GM19452 (cell line): ENCODE measurements at regions not wholly inside any gene's neighbourhood (a gene's known extent, or its start where the extent isn't known, plus 50 kb on each side); places are given as distances from the start of the nearest gene placed in this dataset.
"Not testable (repeated sequence)": the region's sequence is repeated elsewhere in the genome, so short reads cannot be mapped to it uniquely, and the experiment has no call there.

Experiments
- ATAC-seq: cut with Tn5 transposase; IDR thresholded peaks from one replicate; pipeline ENCODE4 v1.9.1; 2021; ENCODE audit not compliant: unreplicated experiment

DNA sequence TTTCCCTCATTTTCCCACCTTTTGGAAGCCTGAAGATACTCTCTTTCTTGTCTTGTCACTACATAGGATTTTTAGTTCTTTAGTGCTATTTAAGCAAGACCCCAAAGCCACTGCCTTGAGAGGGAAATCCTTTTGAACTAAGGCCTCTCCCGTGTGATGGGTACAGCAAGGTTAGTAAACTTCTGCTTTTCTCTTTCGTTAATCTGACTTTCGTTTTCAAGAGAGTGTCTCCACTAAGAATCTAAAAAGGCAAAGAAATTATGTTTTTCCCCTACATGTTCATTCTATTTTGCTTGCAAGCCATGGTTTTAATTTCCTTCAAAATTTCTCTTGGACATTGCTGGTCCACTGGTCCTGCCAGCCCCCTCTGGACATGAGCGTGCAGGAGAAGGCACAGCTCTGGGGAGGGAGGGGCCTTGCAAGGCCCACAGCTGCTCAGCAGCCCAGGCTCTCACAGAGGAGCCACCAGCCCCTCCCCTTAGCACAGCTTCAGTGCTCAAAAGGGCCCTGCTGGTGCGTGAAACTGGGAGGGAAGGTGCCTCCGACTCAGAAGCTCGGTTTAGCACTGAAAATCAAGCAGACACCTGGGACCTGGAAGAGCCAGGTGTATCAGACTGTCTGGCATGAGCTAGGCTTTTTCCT is 210.9 kb upstream of the GALNT2 start:
- peak; percentile 98 for ATAC-seq

- no peak for ATAC-seq
Observed at GRCh38 chr1:229857585-229857984, 209.5 kb upstream of the GALNT2 start.

DNA sequence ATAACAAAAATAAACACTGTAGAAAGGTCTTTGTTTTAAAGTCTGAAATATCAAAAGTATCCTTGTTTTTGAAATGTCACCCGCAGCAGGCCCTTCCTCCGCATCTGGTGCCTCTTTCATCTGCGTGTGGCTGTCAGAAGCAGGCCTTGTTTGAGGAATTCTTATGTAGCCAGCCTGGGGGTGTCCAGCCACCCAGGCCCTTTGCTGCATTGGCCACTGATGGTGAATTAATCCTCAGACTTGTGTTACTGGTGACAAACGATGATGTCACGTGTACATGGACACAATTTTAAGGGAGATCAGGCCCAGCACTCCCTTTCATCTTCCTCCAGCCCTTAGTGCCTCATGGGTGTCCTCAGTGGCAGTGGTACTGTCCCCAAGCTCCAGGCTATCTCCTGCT is 208.0 kb upstream of the GALNT2 start:
- ATAC-seq, result no peak

GRCh38 chr1:229860926-229861325 is 206.1 kb upstream of the GALNT2 start:
- ATAC-seq, result no peak

GRCh38 chr1:229862017-229862774 is 204.8 kb upstream of the GALNT2 start:
- no peak for ATAC-seq

GRCh38 chr1:229863651-229864545 is 203.1 kb upstream of the GALNT2 start:
- no peak for ATAC-seq

DNA sequence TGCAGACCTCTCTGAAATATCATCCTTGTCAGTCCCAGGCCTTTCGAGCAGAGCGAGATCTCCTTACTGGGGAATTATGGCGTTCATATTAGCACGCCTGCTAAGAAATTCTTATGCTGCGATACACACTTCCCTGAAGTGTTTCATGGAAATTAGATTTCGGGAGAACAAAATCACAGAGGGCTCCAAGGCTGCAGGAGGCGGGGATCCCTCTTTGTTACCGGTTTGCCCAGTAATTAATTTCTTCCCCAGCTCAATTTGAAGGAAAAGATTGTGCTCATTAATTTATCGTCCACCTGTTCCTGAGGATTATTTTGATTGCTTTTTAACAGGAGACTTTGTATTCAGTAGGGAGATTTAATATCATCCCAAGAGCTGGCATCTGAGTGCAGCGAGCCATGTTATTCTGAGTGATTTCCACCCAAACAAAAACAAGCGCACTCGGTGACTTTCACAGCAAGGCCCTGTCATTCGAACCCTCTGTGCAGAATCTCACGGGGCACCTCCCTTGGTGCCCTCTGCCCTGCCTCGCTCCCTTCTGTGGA is 202.3 kb upstream of the GALNT2 start:
- no peak for ATAC-seq

DNA sequence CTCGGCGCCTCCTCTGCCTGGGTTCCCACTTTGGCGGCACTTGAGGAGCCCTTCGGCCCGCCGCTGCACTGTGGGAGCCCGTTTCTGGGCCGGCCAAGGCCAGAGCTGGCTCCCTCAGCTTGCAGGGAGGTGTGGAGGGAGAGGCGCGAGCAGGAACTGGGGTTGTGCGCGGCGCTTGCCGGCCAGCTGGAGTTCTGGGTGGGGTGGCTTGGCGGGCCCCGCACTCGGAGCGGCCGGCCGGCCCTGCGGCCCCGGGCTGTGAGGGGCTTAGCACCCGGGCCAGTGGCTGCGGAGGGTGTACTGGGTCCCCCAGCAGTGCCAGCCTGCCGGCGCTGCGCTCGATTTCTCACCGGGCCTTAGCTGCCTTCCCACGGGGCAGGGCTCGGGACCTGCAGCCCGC is 201.7 kb upstream of the GALNT2 start:
- not testable (repeated sequence) for ATAC-seq

DNA sequence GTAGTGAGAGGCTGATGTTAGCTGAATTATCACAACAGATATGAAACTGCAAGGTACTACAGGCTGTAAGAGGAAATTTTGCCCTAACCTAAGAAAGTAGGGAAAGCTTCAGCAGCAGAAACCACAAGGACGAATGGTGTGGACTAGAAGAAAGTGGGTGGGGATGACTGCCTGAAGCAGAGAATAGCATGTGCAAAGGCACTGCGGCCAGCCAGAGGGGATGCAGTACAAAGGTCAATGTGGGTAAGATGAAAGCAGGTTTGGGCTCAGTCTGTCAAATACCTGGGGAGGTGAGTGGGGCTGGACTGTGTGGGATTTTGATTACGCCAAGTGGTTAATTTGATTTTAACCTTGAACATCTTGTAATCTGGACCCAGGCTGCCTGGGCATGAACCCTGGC is 199.3 kb upstream of the GALNT2 start:
- ATAC-seq, result no peak

DNA sequence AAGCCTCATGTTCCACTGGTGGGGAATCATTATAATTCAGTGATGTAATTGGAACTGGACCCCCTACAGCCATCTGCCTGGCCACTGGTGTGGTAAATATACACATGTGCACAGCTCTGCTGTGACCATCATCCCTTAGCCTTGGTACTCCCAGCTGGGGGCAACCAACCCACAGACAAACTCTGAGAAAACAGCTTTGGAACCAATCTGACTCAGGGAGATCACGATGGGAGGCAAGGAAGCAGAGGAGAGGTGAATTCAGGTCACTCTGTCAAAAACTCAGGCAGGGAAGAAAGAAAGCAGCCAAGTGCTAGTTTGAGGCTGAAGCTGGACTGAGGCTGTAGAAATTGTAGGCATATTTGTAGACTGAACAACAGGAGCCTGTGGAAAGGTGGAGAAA is 197.8 kb upstream of the GALNT2 start:
- no peak for ATAC-seq

- no peak for ATAC-seq
Observed at GRCh38 chr1:229869687-229870086, 197.4 kb upstream of the GALNT2 start.

DNA sequence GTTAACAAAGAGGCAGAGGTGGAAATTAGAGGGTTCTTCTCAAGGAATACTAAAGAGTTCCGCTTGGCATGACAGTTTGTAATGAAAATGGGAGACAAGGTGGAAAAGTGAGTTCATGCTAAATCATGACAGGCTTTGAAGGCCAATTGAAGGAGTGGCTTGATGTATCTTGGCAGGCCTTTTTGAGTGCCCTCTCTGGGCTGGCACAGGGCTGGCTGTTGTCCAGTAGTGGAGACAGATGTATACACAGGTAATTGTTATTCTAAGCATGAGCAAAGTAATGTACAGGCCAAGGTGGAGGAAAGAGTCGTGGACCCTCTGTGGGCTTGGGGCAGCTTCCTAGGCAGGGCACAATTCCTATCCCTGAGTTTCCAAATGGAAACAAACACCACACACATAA is 196.7 kb upstream of the GALNT2 start:
- ATAC-seq, result no peak

DNA sequence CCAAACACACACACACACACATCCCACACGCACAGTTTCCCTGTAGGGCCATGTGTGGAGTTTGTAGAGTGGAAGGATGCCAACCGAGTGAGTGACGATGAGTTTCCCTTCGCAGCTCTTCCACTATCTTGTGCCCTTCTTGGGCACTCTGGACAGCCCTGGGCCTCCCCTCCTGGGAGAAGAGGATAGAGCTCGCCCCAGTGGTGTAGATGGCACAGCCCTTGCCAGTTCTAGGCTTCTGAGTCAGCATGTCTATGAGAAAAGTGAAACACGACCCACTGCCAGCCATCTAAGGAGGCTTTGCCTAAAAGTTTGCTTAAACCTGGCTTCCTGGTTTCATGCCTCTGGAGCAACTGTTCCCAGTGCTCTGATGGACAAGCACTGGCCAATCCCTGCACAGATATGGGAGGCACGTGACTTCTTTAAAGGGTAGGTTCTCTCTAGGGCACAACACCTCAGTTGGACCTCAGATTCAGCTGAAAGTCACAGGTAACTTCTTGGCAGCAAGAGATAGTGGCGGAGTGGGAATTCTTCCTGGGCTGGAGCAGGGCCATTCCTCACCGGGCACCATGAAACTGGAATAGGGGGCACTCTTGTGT is 195.9 kb upstream of the GALNT2 start:
- no peak for ATAC-seq

- no peak for ATAC-seq
Observed at GRCh38 chr1:229874136-229874535, 192.9 kb upstream of the GALNT2 start.

- ATAC-seq, result no peak
Observed at GRCh38 chr1:229874609-229875008, 192.4 kb upstream of the GALNT2 start.

DNA sequence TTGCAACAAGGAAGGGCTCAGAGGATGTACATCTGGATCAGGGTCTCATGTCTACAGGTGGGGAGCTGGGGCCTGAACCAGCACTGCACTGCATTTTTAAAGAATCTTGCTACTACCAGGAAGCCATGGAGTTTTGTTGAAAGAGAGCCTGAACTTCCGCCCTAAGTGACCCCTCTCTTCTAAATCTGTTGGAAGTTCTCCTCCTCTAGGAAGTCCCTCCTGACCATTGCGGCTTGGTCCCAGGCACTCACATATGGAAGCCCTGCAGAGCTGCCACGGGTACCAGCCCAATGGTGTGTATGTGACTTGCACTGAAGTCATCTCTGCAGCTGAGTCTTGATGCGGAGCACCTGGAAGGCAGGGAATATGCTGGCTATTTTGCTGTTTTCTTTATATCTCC is 192.0 kb upstream of the GALNT2 start:
- ATAC-seq, result no peak

GRCh38 chr1:229879746-229880145 is 187.3 kb upstream of the GALNT2 start:
- ATAC-seq, result no peak

DNA sequence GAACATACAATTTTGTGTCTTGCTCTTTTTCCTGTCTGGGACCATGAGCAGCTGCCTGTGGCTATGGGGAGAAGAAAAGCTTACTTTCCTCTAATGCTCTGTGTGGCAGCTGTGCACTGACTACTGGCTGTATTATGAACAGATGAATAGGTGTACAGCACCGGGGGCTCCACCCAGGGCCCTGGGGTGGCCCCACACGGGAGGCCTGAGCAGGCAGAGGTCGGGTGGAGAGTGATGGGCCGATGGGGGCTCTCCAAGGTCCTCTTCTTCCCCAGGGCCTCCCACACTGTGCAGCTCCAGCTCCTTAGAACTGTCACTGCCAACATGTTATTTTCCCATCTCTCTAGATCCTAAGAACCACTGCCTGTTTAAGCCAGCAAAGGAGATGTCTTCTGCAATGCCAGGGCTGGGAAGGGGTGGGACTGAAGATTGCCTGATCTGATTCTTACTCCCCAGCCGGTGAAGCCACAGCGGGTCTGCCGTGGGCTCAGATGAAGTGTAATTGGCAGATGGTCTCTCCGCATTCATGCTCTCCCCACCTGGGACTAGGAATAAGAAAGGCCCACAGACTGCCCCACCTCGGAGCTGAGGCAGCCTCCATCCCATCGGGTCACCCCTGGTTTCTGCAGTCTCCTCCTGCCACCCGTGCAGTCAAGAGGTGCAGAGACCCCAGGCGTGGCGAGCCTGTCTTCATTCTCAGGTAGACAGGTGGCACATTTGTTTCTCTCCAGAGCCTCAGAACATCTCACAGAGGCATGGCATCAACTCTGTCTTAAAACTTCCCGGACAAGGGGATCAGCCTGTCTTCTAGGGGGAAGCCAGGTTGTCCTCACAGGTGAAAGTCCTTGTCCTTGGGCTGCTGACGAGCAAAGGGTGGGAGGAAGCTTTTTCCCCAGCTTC is 186.5 kb upstream of the GALNT2 start:
- no peak for ATAC-seq

DNA sequence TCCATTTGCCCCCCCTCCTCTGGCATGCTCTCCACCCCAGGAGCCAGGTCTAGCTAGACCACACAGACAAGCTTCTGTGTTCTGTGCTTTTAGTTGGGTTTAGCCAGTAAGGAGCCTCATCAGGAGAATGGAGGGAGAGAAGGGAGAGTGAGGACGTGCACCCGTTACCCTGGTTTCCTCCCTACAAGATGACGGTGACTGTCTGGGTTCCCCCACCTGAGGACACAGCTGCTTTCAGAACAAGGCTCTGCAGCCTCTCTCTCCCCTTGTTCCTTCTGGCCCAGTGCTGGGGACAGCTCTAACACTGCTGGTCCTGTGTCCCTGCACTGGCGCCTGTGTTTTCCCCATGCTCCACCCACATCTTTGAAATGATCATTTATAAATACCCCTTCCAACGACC is 184.4 kb upstream of the GALNT2 start:
- no peak for ATAC-seq
